ENCODE measurements at regions not wholly inside any gene's neighbourhood (a gene's known extent, or its start where the extent isn't known, plus 50 kb on each side); places are given as distances from the start of the nearest gene placed in this dataset.

DNA sequence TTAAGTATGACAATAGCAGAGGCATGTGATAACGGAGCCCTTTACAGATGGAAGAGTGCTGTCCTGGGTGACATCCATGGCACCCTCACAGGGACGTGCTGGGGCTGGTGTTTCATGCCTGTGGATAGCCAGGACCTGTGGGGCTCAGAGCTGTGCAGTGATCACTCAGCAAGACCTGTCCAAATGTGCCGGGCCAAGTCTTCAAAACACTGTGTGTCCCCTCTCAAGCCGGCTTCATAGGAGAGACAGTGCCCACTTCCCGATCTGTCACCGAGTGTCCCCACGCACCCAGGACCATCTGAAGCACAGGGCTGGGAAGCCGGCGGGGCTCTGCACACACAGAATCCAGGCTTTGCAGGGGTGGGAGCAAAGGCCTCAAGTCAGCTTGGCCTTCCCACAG, 217.2 kb upstream of the IGF1R start:
- intact Hi-C loops (cut with micrococcal nuclease) = no loop called here
- ChIA-PET POLR2A (no interaction called here), CTCF (interaction anchor here (0.6 to 5.6 kb wide), 6 partner anchors 9 to 1010 kb away, joined by 3 to 61 read pairs (median 4); no protein-coding TSS in a partner anchor)
- H3K36me3 Mint-ChIP-seq (ENCODE audit: insufficient read depth, unreplicated experiment) = peaks cover 5% of the 10 kb centered on the region
- peaks cover 15% of the 10 kb centered on the region for H3K27me3 Mint-ChIP-seq (ENCODE audit: insufficient read depth, unreplicated experiment)
- DNase-seq (ENCODE audit: unreplicated experiment) = no peak
- peaks cover 8% of the 10 kb centered on the region for H3K4me1 Mint-ChIP-seq (ENCODE audit: insufficient read depth, unreplicated experiment)
- no peaks in the 10 kb centered on the region for H3K9me3 Mint-ChIP-seq (ENCODE audit: unreplicated experiment)
- TF ChIP-seq, protein P1, sequence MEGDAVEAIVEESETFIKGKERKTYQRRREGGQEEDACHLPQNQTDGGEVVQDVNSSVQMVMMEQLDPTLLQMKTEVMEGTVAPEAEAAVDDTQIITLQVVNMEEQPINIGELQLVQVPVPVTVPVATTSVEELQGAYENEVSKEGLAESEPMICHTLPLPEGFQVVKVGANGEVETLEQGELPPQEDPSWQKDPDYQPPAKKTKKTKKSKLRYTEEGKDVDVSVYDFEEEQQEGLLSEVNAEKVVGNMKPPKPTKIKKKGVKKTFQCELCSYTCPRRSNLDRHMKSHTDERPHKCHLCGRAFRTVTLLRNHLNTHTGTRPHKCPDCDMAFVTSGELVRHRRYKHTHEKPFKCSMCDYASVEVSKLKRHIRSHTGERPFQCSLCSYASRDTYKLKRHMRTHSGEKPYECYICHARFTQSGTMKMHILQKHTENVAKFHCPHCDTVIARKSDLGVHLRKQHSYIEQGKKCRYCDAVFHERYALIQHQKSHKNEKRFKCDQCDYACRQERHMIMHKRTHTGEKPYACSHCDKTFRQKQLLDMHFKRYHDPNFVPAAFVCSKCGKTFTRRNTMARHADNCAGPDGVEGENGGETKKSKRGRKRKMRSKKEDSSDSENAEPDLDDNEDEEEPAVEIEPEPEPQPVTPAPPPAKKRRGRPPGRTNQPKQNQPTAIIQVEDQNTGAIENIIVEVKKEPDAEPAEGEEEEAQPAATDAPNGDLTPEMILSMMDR (IDR thresholded peaks at IDR 0.05; ENCODE audit: unreplicated experiment) = no peak
- no TSS peak for BruUV-seq (replicated peaks)
- no peak overlapping the region for H3K27ac Mint-ChIP-seq (ENCODE audit: low read depth, unreplicated experiment)
- H3K4me3 Mint-ChIP-seq (ENCODE audit: unreplicated experiment) = no peak overlapping the region

DNA sequence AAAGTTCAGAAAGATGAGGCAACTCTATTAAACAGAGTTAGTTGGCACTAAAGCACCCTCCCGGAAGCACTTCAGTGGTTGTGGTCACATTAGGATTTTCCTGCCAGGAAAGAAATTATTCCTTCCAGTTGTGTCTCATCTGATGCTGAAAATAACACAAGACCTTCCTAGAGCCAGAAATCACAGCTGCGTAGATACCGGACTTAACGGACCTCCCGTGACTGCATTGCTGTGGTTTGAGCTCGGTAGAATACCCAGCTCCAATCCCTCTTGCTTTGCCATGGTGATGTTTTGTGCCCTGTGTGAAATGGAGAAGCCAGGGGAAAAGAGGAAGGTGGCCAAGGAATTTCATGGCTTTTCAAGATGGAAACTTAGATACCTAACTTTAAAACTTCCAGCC, 215.0 kb upstream of the IGF1R start:
- ChIA-PET CTCF (interaction anchor here (0.7 to 1.9 kb wide), 3 partner anchors 9 to 141 kb away, joined by 3 to 7 read pairs (median 3); no protein-coding TSS in a partner anchor), POLR2A (no interaction called here)
- Mint-ChIP-seq H3K9me3 (ENCODE audit: unreplicated experiment) (peaks cover 10% of the 10 kb centered on the region), H3K36me3 (ENCODE audit: insufficient read depth, unreplicated experiment) (no peaks in the 10 kb centered on the region), H3K27me3 (ENCODE audit: insufficient read depth, unreplicated experiment) (peaks cover 7% of the 10 kb centered on the region), H3K4me3 (ENCODE audit: unreplicated experiment) (no peak overlapping the region), H3K27ac (ENCODE audit: low read depth, unreplicated experiment) (no peak overlapping the region), H3K4me1 (ENCODE audit: insufficient read depth, unreplicated experiment) (peaks cover 8% of the 10 kb centered on the region)
- DNase-seq (ENCODE audit: unreplicated experiment) = no peak
- intact Hi-C loops (cut with micrococcal nuclease) = no loop called here
- TF ChIP-seq, protein P1 (IDR thresholded peaks at IDR 0.05; ENCODE audit: unreplicated experiment) = no peak
- no TSS peak for BruUV-seq (replicated peaks)

DNA sequence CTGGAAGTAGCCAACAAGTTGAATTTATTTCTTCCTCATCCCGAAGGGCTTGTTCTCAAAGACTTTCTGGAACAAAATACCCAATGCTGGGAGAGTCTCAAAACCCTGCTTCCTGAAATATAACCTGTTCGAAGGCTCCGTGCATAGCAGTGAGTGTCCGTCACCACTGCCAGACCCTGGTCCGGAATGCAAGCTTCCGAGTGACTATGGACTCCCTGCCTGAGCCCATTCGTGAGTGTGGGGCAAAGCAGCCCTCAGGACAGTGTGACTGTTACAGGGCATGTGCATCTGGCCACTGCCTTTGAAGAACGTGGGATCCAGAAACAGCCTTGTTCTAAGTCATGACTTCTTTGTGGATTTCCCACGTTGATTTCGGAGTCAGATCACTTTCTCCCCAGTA, 214.5 kb upstream of the IGF1R start:
- no peaks in the 10 kb centered on the region for H3K36me3 Mint-ChIP-seq (ENCODE audit: insufficient read depth, unreplicated experiment)
- peaks cover 5% of the 10 kb centered on the region for H3K4me1 Mint-ChIP-seq (ENCODE audit: insufficient read depth, unreplicated experiment)
- TF ChIP-seq, protein P1 (IDR thresholded peaks at IDR 0.05; ENCODE audit: unreplicated experiment) = no peak
- ChIA-PET POLR2A (interaction anchor here (1.2 kb wide), 1 partner anchor 440 kb away, joined by 3 read pairs; no protein-coding TSS in a partner anchor), CTCF (interaction anchor here (1.2 kb wide), 1 partner anchor 141 kb away, joined by 3 read pairs; no protein-coding TSS in a partner anchor)
- intact Hi-C loops (cut with micrococcal nuclease) = no loop called here
- no TSS peak for BruUV-seq (replicated peaks)
- no peak overlapping the region for H3K27ac Mint-ChIP-seq (ENCODE audit: low read depth, unreplicated experiment)
- peaks cover 7% of the 10 kb centered on the region for H3K27me3 Mint-ChIP-seq (ENCODE audit: insufficient read depth, unreplicated experiment)
- DNase-seq (ENCODE audit: unreplicated experiment) = no peak
- no peak overlapping the region for H3K4me3 Mint-ChIP-seq (ENCODE audit: unreplicated experiment)
- H3K9me3 Mint-ChIP-seq (ENCODE audit: unreplicated experiment) = peaks cover 10% of the 10 kb centered on the region

DNA sequence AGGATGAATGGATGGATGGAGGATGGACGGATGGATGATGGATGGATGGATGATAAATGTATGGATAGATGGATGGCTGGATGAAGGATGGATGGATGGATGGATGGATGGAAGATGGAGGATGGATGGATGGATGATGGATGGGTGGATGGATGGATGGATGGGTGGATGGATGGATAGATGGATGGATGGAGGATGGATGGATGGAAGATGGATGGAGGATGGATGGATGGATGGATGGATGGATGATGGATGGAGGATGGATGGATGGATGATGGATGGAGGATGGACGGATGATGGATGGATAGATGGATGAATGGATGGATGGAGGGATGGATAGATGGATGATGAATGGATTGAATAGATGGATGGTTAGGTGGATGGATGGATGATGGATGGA, 210.6 kb upstream of the IGF1R start:
- TF ChIP-seq, protein P1 (IDR thresholded peaks at IDR 0.05; ENCODE audit: unreplicated experiment) = no peak
- Mint-ChIP-seq H3K4me1 (ENCODE audit: insufficient read depth, unreplicated experiment) (peaks cover 6% of the 10 kb centered on the region), H3K27me3 (ENCODE audit: insufficient read depth, unreplicated experiment) (peaks cover 7% of the 10 kb centered on the region), H3K9me3 (ENCODE audit: unreplicated experiment) (peaks cover 10% of the 10 kb centered on the region), H3K36me3 (ENCODE audit: insufficient read depth, unreplicated experiment) (no peaks in the 10 kb centered on the region), H3K4me3 (ENCODE audit: unreplicated experiment) (no peak overlapping the region), H3K27ac (ENCODE audit: low read depth, unreplicated experiment) (no peak overlapping the region)
- POLR2A ChIA-PET = no interaction called here
- DNase-seq (ENCODE audit: unreplicated experiment) = no peak
- no TSS peak for BruUV-seq (replicated peaks)
- CTCF ChIA-PET = no interaction called here
- intact Hi-C loops (cut with micrococcal nuclease) = no loop called here
